ENCODE measurements at regions not wholly inside any gene's neighbourhood (a gene's known extent, or its start where the extent isn't known, plus 50 kb on each side); places are given as distances from the start of the nearest gene placed in this dataset.

DNA sequence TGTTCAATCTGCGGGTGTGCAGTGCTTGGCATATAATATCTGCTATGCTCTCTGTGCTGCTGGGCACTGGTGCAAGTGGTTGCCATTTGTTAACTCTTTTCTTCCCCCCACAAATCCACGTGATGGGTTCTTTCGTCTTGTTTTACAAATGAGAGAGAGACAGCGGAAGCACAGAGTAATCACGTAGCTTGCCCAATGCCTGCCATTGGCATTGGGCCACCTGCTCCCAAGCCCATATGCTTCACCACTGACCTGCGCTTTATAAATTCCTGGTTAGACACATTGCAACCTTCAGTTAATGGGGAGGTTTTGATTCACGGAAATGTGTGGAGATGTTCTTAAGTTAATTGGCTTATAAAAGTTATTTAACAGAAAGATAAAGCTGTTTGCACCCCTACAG, 194.8 kb upstream of the ADAMTS16 start:
- TF ChIP-seq GATA3 (IDR thresholded peaks at IDR 0.05; ENCODE audit: low read depth, low read length): no peak
- no peak for TF ChIP-seq GATA2 (IDR thresholded peaks at IDR 0.05; ENCODE audit: low read depth, low read length)
